HG03095 (cell line): ENCODE measurements at regions not wholly inside any gene's neighbourhood (a gene's known extent, or its start where the extent isn't known, plus 50 kb on each side); places are given as distances from the start of the nearest gene placed in this dataset.

Experiments
- ATAC-seq: cut with Tn5 transposase; IDR thresholded peaks from one replicate; pipeline ENCODE4 v1.9.1; 2021; ENCODE audit warnings: moderate library complexity; ENCODE audit not compliant: unreplicated experiment

DNA sequence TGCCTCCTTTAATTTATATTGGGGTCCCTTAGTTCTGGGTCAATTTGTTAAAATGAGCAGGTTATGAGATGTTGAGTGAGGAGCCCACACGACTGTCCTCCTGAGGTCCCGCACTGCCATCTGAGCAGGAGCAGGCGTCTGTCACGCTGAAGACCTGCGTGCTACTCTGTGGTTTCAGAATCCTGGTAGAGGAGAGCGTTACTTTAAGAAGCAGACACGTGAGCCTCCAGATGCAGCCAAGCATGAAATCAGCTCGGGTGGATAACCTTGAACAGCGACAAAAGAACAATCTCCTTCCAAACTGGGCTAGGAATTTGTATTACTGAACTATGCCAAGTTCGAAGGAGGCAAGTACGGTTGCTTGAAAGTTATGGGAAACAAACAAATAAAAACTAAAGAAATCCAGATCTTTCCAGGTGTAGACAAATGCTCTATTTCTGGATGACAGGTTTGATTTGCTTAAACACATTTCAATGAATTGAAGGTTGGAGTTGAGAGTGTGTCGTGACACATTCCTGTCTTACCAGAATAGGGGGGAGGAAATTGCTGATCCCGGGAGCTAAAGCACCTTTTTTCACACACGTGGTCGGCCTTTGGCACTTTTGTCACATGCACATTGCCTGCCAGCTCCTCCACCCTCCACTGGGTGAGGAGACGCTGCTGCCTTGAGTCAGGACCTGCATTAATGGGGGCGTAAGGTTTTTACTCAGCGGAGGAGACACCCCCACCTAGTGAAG lies 945.5 kb upstream of the SLC10A2 start:
- ATAC-seq, result no peak

DNA sequence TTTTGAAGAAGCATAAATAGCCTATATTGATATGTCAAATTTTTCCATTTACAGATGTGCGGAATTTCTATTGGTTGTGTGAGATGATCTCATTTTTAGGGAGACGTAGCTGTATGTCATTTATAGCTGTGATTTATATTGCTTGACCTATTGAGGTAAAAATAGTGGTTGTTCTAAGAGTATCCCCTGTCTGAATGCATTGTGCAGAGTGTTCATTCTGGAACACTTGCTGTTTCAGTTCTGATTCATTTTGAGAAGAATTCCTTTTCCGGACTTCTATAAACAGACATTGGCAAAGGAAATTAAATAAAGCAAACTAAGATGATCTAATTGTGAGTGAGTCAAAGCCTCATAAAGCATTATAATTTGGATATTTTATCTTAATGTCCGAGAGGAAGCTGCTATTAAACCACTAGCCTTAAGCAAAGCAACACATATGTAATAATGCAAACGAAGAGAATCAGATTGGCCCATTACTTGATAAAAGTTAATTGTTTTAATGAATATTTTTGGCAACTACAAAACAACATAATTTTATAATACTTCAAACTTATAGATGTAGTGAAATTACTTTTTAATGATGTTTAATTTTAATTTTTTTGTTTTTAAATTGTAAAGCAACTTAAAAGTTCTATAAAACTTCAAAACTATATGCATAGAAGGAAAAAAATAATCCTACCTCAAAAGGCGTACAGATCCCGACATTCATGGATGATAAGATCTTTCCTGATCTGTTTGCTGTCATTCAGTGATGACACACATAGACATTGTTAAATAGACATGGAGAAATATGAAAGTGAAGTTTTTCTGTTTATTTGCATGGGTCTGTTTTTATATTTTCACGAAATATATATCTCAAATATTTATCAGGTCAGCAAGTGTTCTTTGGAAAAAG lies 942.6 kb upstream of the SLC10A2 start:
- no peak for ATAC-seq

DNA sequence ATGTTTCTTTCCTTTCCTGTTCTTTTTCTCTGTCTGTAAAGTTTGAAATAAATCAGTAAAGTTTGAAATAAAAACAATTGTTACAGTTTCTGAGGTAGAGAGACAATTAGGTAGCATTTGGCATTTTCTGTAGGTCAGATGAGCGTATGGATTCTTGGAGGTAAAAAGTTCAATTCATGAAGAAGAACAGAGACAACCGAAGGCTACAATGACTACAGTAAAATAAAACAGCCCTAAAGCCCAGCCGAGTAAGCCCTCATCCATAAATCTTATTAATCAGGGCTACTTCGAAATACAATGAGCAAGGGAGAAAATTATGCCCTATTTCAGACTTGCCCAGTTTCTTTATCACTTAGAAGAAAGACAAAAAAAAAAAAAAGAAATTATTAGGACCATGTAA lies 941.9 kb upstream of the SLC10A2 start:
- ATAC-seq, result no peak

DNA sequence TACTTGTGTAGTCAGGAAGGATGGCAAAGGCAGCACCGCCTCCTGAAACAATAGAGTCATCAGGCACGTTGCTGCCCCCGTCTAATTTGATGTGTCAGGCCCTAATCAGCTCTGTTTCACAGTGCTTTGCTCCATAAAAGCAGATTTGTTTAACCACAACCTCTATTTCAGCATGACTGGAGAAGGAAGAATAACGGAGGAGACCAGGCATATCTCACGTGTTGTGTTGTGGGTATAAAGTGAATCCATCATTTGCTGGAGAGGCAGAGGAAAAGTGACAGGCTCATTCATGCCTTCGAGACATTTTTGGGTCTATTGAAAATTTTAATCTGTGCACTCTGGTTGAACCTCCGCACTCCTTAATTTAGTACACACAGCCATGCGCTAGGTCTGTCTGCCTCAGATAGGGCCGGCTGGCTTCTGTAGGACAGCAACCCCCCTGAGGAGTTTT lies 940.4 kb upstream of the SLC10A2 start:
- no peak for ATAC-seq

DNA sequence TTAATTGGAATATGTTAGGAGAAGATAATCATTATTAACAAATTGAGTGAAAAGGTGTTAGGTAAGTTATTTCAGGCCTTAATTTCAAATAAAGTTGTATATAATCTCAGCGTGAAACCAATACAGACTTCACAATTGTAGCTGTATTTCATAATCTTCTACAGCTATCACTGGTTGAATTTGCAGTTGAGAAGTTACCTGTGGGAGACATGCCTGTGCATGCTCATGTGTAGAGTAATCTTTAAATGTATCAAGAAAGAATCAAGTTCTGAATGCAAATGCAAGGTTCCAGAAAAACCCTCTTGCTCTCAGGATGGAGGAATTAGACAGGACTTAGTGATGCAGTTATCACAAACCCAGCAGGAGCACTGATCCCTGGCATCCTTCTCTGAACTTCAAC lies 938.4 kb upstream of the SLC10A2 start:
- no peak for ATAC-seq

DNA sequence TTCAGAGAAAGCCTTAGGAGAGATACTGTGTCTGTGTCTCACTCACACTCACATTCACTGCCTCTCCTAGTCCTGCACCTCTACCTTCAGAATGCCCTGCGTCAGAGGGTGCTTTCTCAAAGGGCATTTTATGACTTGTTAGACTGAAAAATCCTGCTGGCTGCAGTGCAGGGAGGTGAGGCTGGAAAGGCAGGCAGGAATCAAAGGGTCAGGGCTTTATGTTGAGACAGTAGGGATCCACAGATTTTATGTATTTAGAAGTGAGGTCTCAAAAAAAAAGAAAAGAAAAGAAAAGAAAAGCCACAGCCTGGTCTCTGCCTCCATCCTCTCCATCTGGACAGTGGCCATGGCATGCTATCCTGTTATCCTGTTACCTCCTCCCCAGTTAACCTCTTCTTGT lies 936.0 kb upstream of the SLC10A2 start:
- no peak for ATAC-seq

DNA sequence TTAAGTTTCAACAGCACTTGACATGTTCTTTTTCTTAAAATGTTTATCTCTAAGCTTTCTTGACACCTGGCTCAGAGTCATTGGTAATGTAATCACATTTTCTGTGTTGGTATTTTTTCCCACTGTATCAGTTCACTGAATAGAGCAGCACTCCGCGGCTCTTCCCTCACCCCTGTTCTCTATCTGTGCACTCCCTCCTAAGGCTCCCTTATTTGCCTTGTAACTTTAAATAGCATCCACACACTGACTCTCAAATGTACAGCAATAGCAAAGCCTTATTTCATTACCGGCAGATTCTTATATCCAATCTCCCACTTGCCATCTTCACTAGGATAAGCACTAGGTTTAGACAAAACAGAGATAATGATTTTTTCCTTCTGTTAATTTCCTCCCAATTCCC lies 935.5 kb upstream of the SLC10A2 start:
- no peak for ATAC-seq

DNA sequence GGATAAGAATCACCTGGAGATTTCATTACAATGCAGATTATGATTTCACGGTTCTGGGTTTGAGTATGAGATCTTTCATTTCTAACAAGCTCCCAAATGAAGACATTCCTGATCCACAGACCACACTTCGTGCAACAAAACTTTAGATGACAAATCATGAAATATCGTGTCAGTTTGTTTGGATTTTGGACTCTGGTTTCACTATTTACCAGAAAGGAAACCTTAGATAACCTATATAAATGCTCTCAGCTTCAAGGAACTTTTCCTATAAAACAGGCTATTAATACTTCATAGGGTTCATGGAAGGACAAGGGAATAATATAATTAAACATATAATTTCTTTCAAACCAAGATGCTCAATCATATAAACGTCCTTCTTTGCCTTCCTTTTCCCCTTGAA lies 930.5 kb upstream of the SLC10A2 start:
- ATAC-seq, result no peak

DNA sequence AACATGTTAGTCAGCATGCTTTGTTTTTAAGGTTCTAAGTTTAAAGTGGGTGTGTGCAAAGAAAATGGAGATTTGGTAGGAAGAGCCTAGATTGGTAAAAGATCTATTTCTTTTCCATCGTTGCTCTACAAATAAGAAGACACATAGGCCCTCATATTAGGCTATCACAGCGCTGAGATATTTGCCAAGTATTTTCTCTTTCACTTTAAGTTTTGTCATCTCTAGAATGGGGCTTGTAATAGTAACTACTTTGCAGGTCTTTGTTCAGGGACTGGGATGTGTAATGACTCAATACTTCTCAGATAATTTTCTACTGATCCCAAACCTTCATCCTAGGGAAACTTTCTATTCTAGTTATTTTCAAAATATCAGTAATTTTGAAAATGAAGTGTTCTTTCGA lies 917.7 kb upstream of the SLC10A2 start:
- ATAC-seq, result no peak

DNA sequence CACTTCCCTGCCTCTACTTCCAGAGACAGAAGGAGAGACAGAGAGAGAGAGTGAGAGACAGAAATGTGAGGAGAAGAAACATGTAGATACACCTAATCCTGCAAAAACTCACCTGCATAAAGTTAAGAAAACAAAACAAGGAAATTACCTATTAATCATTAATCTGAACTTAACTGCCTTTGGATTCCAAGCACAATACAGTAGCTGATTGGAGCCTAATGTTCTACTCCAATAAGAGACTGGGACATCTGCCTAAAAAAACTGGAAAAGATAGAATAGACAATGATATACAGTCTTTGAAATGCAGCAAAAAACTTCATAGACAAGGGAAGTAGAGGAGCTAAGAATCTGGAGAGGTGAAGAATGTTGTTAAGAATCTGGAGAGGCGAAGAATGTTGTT lies 910.2 kb upstream of the SLC10A2 start:
- ATAC-seq, result no peak

DNA sequence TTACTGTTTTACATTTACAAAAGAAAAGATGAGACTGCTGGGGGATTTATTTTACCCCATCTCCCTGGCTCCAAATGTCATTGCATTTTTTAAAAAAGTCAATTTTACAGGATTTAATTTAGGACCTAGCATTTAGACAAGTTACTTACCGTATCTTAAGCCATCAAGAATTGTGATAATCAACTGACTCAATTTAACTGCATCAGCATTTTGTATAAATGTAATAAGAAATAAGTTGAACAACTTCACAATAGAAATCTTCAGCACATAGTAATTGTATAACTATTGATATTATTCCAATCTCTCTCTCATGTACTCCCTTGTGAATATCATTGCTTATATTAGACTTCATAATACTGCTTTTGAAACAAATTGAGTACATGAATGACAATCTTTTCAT lies 907.5 kb upstream of the SLC10A2 start:
- no peak for ATAC-seq

DNA sequence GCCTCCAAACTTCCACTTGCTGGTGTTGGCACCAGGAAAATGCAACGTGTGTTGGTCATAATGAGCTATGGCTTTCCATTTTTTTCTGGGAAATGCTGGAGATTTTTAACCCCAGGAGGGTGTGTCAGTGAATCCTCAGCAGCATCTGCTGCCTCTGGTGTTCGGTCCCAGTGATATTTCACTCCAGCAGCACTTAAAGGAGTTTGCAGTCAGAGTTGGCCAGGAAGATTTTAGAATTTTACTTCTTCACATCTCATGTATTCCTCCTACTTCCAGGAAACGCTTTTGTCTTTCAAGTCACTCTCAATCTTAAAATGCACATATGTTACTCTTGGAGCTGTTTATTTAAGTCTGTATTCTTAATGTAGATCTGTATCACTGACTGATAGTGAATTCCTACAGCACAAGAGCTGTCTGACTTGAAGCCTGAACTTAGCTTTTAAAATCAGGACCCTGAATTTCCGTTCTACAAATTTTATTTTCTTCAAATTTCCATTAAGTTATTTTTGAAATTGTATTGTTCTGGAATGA lies 903.4 kb upstream of the SLC10A2 start:
- no peak for ATAC-seq

DNA sequence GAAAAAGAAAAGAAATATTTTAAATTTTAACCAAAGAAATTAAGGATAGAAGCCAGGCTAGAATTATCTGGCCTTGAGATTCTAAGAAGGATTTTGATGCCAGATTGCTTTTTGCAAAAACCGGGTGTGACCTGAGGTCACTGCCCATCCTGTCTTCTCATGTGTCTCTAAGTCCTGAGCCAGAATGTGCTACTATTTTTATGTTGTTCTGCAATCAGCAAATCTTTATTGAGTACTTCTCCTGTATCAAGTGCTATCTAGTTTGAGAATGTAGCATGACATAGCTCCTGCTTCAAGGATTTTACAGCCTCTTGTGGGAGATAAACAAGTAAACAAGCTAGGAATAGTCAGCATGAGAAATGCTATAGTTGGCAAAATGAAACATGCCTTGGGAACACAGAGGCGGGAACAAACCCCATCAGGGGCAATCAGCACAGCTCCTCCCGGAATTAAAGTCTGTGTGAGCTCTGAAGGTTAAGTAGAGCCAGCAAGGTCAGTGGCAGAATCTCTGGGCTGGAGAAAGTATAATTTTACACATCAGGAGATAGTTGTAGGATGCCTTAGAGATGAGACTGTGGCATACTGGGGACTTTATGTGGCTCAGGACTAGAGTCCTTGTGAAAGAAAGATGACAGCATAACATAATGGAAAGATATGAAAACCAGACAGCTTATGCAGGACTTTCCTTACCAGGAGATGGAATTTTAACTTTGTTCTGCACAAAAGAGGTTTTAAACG lies 899.5 kb upstream of the SLC10A2 start:
- no peak for ATAC-seq

DNA sequence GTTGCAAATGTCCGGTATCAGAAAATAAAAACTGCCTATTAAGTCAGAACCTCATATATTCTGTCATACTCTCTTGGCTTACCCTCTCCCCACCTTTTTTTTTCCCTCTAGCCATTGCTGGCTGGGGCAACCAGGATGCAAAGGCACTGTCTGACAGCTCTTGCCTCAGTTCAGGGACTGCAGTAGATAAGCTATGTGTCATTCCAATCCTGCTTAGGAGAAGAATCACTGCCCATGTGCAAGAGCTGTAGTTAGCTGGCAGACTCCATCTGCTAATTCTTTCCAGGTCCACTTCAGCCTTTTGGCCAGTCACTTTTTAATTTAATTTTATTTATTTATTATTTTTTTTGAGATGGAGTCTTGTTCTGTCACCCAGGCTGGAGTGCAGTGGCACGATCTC lies 895.6 kb upstream of the SLC10A2 start:
- ATAC-seq, result no peak

DNA sequence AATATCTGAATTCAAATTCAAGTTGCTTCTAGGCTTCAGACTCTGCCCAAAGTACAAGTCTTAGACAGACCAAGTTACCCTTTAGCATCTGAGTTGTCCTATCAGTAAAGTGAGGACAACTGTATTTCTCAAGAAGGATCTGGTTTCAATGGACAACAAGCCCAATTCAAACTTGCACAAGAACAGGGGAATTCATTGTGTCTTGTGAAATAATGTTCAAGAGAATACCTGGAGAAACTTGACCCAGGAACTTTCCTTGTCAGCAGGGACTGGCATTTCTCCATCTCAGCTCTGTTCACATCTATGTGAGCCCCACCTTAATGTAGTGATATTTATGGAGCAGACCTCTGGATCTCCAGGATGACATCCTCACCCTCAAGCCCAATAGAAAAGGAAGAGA lies 894.9 kb upstream of the SLC10A2 start:
- no peak for ATAC-seq

DNA sequence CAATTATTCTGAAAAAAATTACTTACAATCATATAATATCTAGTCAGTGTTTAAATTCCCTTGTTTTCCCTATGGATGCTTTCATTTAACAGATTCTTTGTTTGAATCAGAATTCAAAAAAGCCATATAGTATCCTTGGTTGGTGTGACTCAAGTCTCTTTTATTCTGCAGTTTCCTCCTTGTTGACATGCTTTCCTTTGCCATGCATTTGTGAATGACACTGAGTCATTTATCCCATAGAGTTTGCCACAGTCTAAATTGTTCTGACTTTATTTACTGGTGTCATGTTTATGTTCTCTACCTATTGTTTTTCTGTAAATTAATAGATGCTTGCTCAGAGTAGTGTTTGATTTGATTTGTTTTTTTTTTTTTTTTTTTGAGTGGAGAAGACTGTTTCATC lies 893.8 kb upstream of the SLC10A2 start:
- ATAC-seq, result no peak

DNA sequence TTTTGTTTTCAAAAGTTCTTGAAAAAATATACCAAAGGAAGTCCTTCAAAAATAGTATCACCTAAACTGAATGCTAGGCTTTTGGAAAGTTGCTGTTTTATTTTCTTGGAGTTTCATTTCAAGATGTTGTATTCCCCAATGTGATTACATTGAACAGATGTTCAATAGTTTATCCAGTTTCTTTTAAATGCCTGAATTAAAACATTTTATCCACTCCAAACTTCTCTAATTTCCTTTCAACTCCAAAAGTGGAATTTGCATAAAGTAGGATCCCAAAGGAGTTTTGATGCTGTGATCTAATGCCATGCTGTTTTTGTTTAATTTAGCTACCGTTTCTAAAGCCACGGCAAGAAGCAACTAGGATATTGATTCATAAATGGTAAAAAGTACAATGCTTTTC lies 892.5 kb upstream of the SLC10A2 start:
- no peak for ATAC-seq

DNA sequence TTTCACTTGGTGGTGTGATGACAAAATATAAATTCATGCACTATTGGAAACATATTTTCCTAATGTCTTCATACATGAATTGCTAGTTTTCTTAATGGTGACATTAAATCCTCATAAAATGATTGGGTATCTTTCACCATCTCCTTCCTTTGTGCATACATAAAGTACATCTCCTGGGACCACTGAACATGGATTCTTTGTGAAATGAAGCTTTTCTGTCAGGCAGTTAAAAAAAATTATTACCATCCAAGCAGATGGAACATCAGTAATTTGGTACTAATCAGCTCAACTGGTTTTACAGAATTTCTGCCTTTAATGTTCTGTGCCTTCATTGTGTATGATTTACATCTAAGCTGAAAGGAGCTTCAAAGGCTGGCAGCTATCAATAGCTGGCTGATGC lies 891.7 kb upstream of the SLC10A2 start:
- ATAC-seq, result no peak

DNA sequence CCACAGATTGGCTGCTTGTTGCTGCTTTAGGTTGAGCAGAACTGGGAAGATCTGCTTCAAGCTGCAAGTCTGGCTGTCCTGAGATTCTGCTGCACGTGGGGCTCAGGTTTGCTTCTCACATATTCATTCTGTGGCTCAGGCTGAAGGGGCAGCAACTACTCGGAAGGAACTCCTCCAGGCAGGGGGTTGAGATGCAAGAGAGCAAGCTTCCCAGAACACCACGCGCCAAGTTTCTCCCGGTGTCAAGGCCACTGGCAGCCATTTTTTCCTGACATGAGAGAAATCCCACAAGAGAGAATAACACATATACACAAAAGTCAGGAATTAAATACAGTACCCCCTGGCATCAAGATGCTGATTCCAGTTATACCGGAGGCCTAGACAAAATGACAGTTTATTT lies 887.6 kb upstream of the SLC10A2 start:
- ATAC-seq, result no peak

DNA sequence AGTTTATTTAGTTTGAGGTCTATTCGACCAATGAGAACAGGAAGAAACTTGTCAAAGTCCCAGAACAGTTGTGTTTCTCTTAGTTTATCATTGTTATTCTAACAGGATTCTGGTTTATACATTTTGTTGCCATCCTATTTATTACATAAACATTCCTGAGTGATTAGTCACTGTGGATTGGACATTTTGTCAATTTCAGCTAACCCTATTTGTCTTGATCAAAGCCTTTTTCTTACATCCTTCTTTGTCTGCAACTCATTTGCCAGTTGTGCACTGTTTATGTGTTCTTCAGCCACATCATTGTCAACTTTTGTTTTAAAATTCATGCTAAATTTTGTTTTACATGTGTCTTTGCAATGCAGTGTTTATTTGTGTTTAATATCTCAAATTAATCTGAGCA lies 886.0 kb upstream of the SLC10A2 start:
- ATAC-seq, result no peak

DNA sequence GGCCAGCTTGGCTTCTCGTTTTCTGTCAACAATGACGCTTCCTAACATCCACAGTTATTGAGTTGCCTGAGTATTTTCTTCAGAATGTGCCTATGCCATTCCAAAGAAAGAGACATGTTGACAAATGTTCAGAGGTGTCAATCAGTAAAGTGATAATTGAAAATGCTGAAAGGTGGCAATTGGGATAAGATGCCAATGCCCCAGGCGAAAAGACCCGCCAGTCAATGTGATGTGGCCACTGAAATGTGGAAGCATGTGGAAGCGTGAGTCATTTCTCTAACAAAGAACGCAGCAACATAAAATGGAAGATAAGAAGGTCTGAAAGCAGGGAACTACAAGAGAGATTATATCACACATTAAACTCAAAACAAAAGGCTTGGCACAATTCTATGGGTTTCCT lies 882.2 kb upstream of the SLC10A2 start:
- no peak for ATAC-seq
